Panc1 (cell line): ENCODE measurements at regions not wholly inside any gene's neighbourhood (a gene's known extent, or its start where the extent isn't known, plus 50 kb on each side); places are given as distances from the start of the nearest gene placed in this dataset.

Source experiments
- ATAC-seq: fragments of 200-7000 bp; cut with Tn5 transposase; 2 replicates; pipeline ENCODE4 v1.9.1; 2020; ENCODE audit warnings: mild to moderate bottlenecking, moderate library complexity
- BruUV-seq: library from RNA; stranded (reverse); fragments of 400-500 nt; replicated peaks from 2 replicates; lab custom pipeline; 2021; lab: Mats Ljungman, UMichigan
- CTCF ChIA-PET: fragments of 300-600 bp; sonication (Branson Sonifier 250); formaldehyde crosslinking; loops from one replicate; lab custom pipeline; 2022; ENCODE audit warnings: antibody characterized with exemption; lab: Charles Lee
- POLR2A ChIA-PET: fragments of 300-600 bp; sonication (Branson Sonifier 250); formaldehyde crosslinking; loops from one replicate; lab custom pipeline; 2022; ENCODE audit warnings: antibody characterized with exemption; lab: Charles Lee
- DNase-seq: peaks from one replicate; pipeline ENCODE4 v3.0.0-alpha.2; 2010; ENCODE audit warnings: low read depth, low spot score
- H3K27ac ChIP-seq: 2 replicates; pipeline ENCODE4 v1.5.1; 2011; ENCODE audit warnings: mild to moderate bottlenecking, low read length, inconsistent platforms
- H3K27me3 ChIP-seq: fragments of 200-500 bp; sonication (Bioruptor generic); 2 replicates; pipeline ENCODE4 v1.6.0; 2014; ENCODE audit warnings: low read length, inconsistent platforms; ENCODE audit not compliant: control insufficient read depth, insufficient read depth
- H3K36me3 ChIP-seq: fragments of 200-500 bp; sonication (Bioruptor generic); 2 replicates; pipeline ENCODE4 v1.5.1; 2014; ENCODE audit warnings: inconsistent platforms, mild to moderate bottlenecking, low read length, moderate library complexity; ENCODE audit not compliant: control insufficient read depth, insufficient read depth
- H3K4me1 ChIP-seq: 2 replicates; pipeline ENCODE4 v1.5.1; 2011; ENCODE audit warnings: inconsistent platforms, mild to moderate bottlenecking, low read length, moderate library complexity; ENCODE audit not compliant: control insufficient read depth, insufficient read depth
- H3K4me3 ChIP-seq, 2 experiments: 2 replicates each; pipeline ENCODE4 v1.5.1; 2011 to 2012; ENCODE audit warnings: low read depth in 2 of 2, low read length in 2 of 2, mild to moderate bottlenecking in 2 of 2, inconsistent platforms in 1 of 2, moderate library complexity in 1 of 2
- H3K9me3 ChIP-seq: fragments of 200-500 bp; sonication (Bioruptor generic); 2 replicates; pipeline ENCODE4 v1.5.1; 2014; ENCODE audit warnings: low read depth, mild to moderate bottlenecking, inconsistent platforms, low read length, moderate library complexity; ENCODE audit not compliant: control insufficient read depth, insufficient read depth
- POLR2AphosphoS5 ChIP-seq: IDR thresholded peaks from 2 replicates; pipeline ENCODE4 v1.6.1; 2012; ENCODE audit warnings: mild to moderate bottlenecking, low read depth, low read length, moderate library complexity
- SIN3A ChIP-seq: IDR thresholded peaks from 2 replicates; pipeline ENCODE4 v1.6.1; 2012; ENCODE audit warnings: low read depth, mild to moderate bottlenecking, low read length, moderate library complexity, borderline replicate concordance; ENCODE audit not compliant: insufficient read depth
- TCF7L2 ChIP-seq: IDR thresholded peaks from 2 replicates; pipeline ENCODE4 v1.6.1; 2011; ENCODE audit warnings: mild to moderate bottlenecking, low read depth, low read length, inconsistent platforms
- in situ Hi-C: cut with HindIII; loops from 2 replicates; pipeline ENCODE4 v1.10.0; 2016; ENCODE audit warnings: low sequenced_read_pairs, low pct_unique_long_range_greater_than_20kb
- intact Hi-C: fragments of 100-400 bp; cut with micrococcal nuclease; formaldehyde crosslinking; loops from one replicate; pipeline ENCODE4 v1.10.0; 2022; ENCODE audit not compliant: unreplicated experiment
- TF ChIP-seq, protein P1 (sequence below): fragments of 450-650 bp; IDR thresholded peaks from 2 replicates; pipeline ENCODE4 v1.5.1; 2017; ENCODE audit warnings: mild to moderate bottlenecking
- TF ChIP-seq, protein P2 (sequence below), 2 experiments: IDR thresholded peaks; 2 replicates each; pipeline ENCODE4 v1.6.1; 2011 to 2012; ENCODE audit warnings: low read depth in 2 of 2, control low read depth in 1 of 2, low read length in 1 of 2, mild to moderate bottlenecking in 1 of 2, moderate library complexity in 1 of 2; ENCODE audit not compliant: insufficient read depth in 1 of 2

- in situ Hi-C loops (no loop called here), intact Hi-C loops (no loop called here)
- ATAC-seq: no peak
- no peak overlapping the region for H3K4me3 ChIP-seq
- TF ChIP-seq POLR2AphosphoS5: no peak
- TF ChIP-seq, protein P1, sequence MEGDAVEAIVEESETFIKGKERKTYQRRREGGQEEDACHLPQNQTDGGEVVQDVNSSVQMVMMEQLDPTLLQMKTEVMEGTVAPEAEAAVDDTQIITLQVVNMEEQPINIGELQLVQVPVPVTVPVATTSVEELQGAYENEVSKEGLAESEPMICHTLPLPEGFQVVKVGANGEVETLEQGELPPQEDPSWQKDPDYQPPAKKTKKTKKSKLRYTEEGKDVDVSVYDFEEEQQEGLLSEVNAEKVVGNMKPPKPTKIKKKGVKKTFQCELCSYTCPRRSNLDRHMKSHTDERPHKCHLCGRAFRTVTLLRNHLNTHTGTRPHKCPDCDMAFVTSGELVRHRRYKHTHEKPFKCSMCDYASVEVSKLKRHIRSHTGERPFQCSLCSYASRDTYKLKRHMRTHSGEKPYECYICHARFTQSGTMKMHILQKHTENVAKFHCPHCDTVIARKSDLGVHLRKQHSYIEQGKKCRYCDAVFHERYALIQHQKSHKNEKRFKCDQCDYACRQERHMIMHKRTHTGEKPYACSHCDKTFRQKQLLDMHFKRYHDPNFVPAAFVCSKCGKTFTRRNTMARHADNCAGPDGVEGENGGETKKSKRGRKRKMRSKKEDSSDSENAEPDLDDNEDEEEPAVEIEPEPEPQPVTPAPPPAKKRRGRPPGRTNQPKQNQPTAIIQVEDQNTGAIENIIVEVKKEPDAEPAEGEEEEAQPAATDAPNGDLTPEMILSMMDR: no peak
- TF ChIP-seq TCF7L2: no peak
- TF ChIP-seq, protein P2, sequence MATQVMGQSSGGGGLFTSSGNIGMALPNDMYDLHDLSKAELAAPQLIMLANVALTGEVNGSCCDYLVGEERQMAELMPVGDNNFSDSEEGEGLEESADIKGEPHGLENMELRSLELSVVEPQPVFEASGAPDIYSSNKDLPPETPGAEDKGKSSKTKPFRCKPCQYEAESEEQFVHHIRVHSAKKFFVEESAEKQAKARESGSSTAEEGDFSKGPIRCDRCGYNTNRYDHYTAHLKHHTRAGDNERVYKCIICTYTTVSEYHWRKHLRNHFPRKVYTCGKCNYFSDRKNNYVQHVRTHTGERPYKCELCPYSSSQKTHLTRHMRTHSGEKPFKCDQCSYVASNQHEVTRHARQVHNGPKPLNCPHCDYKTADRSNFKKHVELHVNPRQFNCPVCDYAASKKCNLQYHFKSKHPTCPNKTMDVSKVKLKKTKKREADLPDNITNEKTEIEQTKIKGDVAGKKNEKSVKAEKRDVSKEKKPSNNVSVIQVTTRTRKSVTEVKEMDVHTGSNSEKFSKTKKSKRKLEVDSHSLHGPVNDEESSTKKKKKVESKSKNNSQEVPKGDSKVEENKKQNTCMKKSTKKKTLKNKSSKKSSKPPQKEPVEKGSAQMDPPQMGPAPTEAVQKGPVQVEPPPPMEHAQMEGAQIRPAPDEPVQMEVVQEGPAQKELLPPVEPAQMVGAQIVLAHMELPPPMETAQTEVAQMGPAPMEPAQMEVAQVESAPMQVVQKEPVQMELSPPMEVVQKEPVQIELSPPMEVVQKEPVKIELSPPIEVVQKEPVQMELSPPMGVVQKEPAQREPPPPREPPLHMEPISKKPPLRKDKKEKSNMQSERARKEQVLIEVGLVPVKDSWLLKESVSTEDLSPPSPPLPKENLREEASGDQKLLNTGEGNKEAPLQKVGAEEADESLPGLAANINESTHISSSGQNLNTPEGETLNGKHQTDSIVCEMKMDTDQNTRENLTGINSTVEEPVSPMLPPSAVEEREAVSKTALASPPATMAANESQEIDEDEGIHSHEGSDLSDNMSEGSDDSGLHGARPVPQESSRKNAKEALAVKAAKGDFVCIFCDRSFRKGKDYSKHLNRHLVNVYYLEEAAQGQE (IDR thresholded peaks at IDR 0.05; ENCODE audit: insufficient read depth in 1 of 2, low read depth in 2 of 2, low read length in 1 of 2): no peak
- TF ChIP-seq SIN3A: no peak
- H3K36me3 ChIP-seq: no peaks in the 10 kb centered on the region
- no peak overlapping the region for H3K27ac ChIP-seq
- no peak for DNase-seq
- BruUV-seq: no TSS peak
- no peaks in the 10 kb centered on the region for H3K27me3 ChIP-seq
- ChIA-PET POLR2A (no interaction called here), CTCF (no interaction called here)
- H3K9me3 ChIP-seq: no peaks in the 10 kb centered on the region
- no peaks in the 10 kb centered on the region for H3K4me1 ChIP-seq
These were observed 346.8 kb downstream of the ARPP21 start for GRCh38 chr3:35986161-35986560.

DNA sequence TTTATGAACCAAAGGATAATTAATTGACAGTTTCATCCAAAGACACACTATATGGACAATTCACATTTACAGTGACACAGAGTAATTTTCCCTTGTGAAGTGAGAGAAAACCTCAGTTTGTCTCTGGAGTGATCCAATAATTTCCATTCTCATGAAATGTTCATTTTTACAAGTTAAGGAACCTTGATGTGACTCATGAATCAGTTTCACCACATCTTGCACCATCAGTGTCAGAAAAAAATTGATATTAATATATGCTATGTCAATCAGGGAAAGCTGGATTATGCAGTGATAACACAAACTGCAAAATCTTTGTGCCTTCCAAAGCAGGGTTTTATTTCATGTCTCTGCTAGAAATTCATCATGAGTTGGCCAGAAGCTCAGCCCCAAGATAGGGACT is 348.1 kb downstream of the ARPP21 start:
- ATAC-seq (no peak), DNase-seq (no peak)
- no peaks in the 10 kb centered on the region for H3K36me3 ChIP-seq
- H3K4me1 ChIP-seq: no peaks in the 10 kb centered on the region
- CTCF ChIA-PET: no interaction called here
- POLR2A ChIA-PET: no interaction called here
- H3K27ac ChIP-seq: no peak overlapping the region
- TF ChIP-seq, protein P1: no peak
- TF ChIP-seq POLR2AphosphoS5 (no peak), SIN3A (no peak)
- in situ Hi-C loops: no loop called here
- intact Hi-C loops: no loop called here
- BruUV-seq: no TSS peak
- H3K27me3 ChIP-seq: no peaks in the 10 kb centered on the region
- H3K9me3 ChIP-seq: no peaks in the 10 kb centered on the region
- no peak overlapping the region for H3K4me3 ChIP-seq
